SK-N-SH (cell line): ENCODE measurements at regions not wholly inside any gene's neighbourhood (a gene's known extent, or its start where the extent isn't known, plus 50 kb on each side); places are given as distances from the start of the nearest gene placed in this dataset.
A peak's percentile ranks its signal among the peaks of the same experiment; 100 is the strongest.

Experiments
- CTCF ChIA-PET: fragments of 300-600, 350-600 bp; formaldehyde crosslinking; extraction: SDS; loops from one replicate; lab custom pipeline; 2021; lab: Yijun Ruan, JAX
- POLR2A ChIA-PET: fragments of 350-600 bp; sonication (Branson Sonifier 250); formaldehyde crosslinking; extraction: SDS; loops from one replicate; lab custom pipeline; 2020; ENCODE audit warnings: antibody characterized with exemption, inconsistent platforms; lab: Yijun Ruan, JAX
- DNase-seq: peaks from one replicate; pipeline ENCODE4 v3.0.0; 2012
- H2AFZ ChIP-seq: fragments of 200-600 bp; sonication (generic); 2 replicates; pipeline ENCODE4 v1.8.1; 2016; ENCODE audit warnings: antibody characterized with exemption, mild to moderate bottlenecking, low read depth
- H3F3A ChIP-seq: fragments of 200-600 bp; sonication (generic); replicated peaks from 2 replicates; pipeline ENCODE3; 2016; ENCODE audit warnings: antibody characterized with exemption, mild to moderate bottlenecking; ENCODE audit not compliant: insufficient read depth
- H3K27ac ChIP-seq, 2 experiments: fragments of 200-500 bp in 1 of 2; fragments of 200-600 bp in 1 of 2; sonication (Bioruptor generic) in 1 of 2; sonication (generic), shearing (Covaris generic) in 1 of 2; 2 replicates each; pipeline versions ENCODE4 v1.5.1 to v1.6.1; 2014 to 2016; ENCODE audit warnings: low read depth in 2 of 2, inconsistent platforms in 1 of 2, low read length in 1 of 2, mild to moderate bottlenecking in 1 of 2, mixed read lengths in 1 of 2
- H3K27me3 ChIP-seq: fragments of 200-600 bp; sonication (generic), shearing (Covaris generic); 2 replicates; pipeline ENCODE4 v1.6.1; 2016; ENCODE audit warnings: mixed run types; ENCODE audit not compliant: insufficient read depth
- H3K36me3 ChIP-seq, 2 experiments: fragments of 200-500 bp in 1 of 2; fragments of 200-600 bp in 1 of 2; sonication (Bioruptor generic) in 1 of 2; sonication (generic) in 1 of 2; replicated peaks in 1 of 2; 2 replicates each; pipeline versions ENCODE3 to v1.5.1; 2014 to 2016; ENCODE audit warnings: low read length in 1 of 2, mild to moderate bottlenecking in 1 of 2; ENCODE audit not compliant: insufficient read depth in 2 of 2, control insufficient read depth in 1 of 2
- H3K4me1 ChIP-seq, 2 experiments: fragments of 200-500 bp in 1 of 2; fragments of 200-600 bp in 1 of 2; sonication (Bioruptor generic) in 1 of 2; sonication (generic), shearing (Covaris generic) in 1 of 2; 2 replicates each; pipeline versions ENCODE4 v1.5.1 to v1.6.1; 2014 to 2016; ENCODE audit warnings: low read depth in 1 of 2, low read length in 1 of 2, mixed run types in 1 of 2; ENCODE audit not compliant: insufficient read depth in 2 of 2, control insufficient read depth in 1 of 2
- H3K4me2 ChIP-seq: fragments of 200-600 bp; sonication (generic), shearing (Covaris generic); 2 replicates; pipeline ENCODE4 v1.6.1; 2017; ENCODE audit warnings: mixed run types
- H3K4me3 ChIP-seq, 2 experiments: fragments of 200-500 bp in 1 of 2; fragments of 200-600 bp in 1 of 2; sonication (Bioruptor generic) in 1 of 2; sonication (generic), shearing (Covaris generic) in 1 of 2; 2 replicates each; pipeline versions ENCODE4 v1.5.1 to v1.8.1; 2014 to 2016; ENCODE audit warnings: low read depth in 2 of 2, inconsistent platforms in 1 of 2, low read length in 1 of 2, mild to moderate bottlenecking in 1 of 2, mixed read lengths in 1 of 2, moderate library complexity in 1 of 2
- H3K79me2 ChIP-seq: fragments of 200-600 bp; sonication (generic); 2 replicates; pipeline ENCODE4 v1.8.1; 2017; ENCODE audit warnings: mild to moderate bottlenecking; ENCODE audit not compliant: insufficient read depth
- H3K9ac ChIP-seq: fragments of 200-600 bp; sonication (generic); 2 replicates; pipeline ENCODE4 v1.6.1; 2017; ENCODE audit warnings: mixed run types
- H3K9me2 ChIP-seq: fragments of 200-600 bp; sonication (generic); 2 replicates; pipeline ENCODE4 v1.6.1; 2017; ENCODE audit warnings: mixed run types
- H3K9me3 ChIP-seq: fragments of 200-600 bp; sonication (generic); 2 replicates; pipeline ENCODE4 v1.6.1; 2017; ENCODE audit warnings: mixed run types, mild to moderate bottlenecking, moderate library complexity
- H4K20me1 ChIP-seq: fragments of 200-600 bp; sonication (generic); 2 replicates; pipeline ENCODE4 v1.6.1; 2017; ENCODE audit warnings: mild to moderate bottlenecking, mixed run types; ENCODE audit not compliant: insufficient read depth
- CTCF ChIP-seq: fragments of 200-600 bp; sonication (generic); IDR thresholded peaks from 2 replicates; pipeline ENCODE4 v1.6.1; 2017; ENCODE audit warnings: antibody characterized with exemption, mild to moderate bottlenecking, moderate library complexity
- EP300 ChIP-seq, 2 experiments: IDR thresholded peaks; 2 replicates each; pipeline versions ENCODE4 v1.4.0 to v1.6.1; 2012; ENCODE audit warnings: borderline replicate concordance in 1 of 2, low read depth in 1 of 2, low read length in 1 of 2
- EZH2phosphoT487 ChIP-seq: fragments of 200-600 bp; sonication (generic); IDR thresholded peaks from 2 replicates; pipeline ENCODE4 v1.6.1; 2017; ENCODE audit warnings: low read depth, mixed run types, mild to moderate bottlenecking, antibody characterized with exemption, moderate library complexity, borderline replicate concordance
- GATA2 ChIP-seq: sonication (generic); formaldehyde crosslinking; IDR thresholded peaks from 2 replicates; pipeline ENCODE4 v1.5.0; 2020; ENCODE audit warnings: mild to moderate bottlenecking, missing genetic modification reagents
- JUND ChIP-seq: IDR thresholded peaks from 2 replicates; pipeline ENCODE4 v1.4.0; 2012
- MAX ChIP-seq: IDR thresholded peaks from 2 replicates; pipeline ENCODE4 v1.4.0; 2012; ENCODE audit warnings: low read depth
- NFIC ChIP-seq: IDR thresholded peaks from 2 replicates; pipeline ENCODE4 v1.4.0; 2012; ENCODE audit warnings: borderline replicate concordance
- NRF1 ChIP-seq: IDR thresholded peaks from 2 replicates; pipeline ENCODE4 v1.6.1; 2012; ENCODE audit warnings: low read depth, mild to moderate bottlenecking, low read length
- PBX3 ChIP-seq: IDR thresholded peaks from 2 replicates; pipeline ENCODE4; 2012
- POLR2AphosphoS5 ChIP-seq: IDR thresholded peaks from 2 replicates; pipeline ENCODE4 v1.6.1; 2012; ENCODE audit warnings: low read depth, low read length
- RCOR1 ChIP-seq: fragments of 150-350 bp; IDR thresholded peaks from 2 replicates; pipeline ENCODE4 v1.6.1; 2017; ENCODE audit warnings: antibody characterized with exemption, low read length
- RFX5 ChIP-seq: IDR thresholded peaks from 2 replicates; pipeline ENCODE4 v1.6.1; 2012; ENCODE audit warnings: mild to moderate bottlenecking, improper control_type of control experiment, low read length
- TAF1 ChIP-seq: IDR thresholded peaks from 2 replicates; pipeline ENCODE4 v1.6.1; 2012; ENCODE audit warnings: low read depth, mild to moderate bottlenecking, low read length, moderate library complexity, borderline replicate concordance
- TEAD4 ChIP-seq: IDR thresholded peaks from 2 replicates; pipeline ENCODE4 v1.4.0; 2012; ENCODE audit warnings: mild to moderate bottlenecking, borderline replicate concordance; ENCODE audit not compliant: insufficient read depth
- ZBTB33 ChIP-seq: IDR thresholded peaks from 2 replicates; pipeline ENCODE4 v1.4.0; 2012; ENCODE audit warnings: low read depth, borderline replicate concordance
- WGBS: methylation state at CpG from one replicate; pipeline ENCODE4 v1.1.6; 2017; ENCODE audit warnings: low lambda C conversion rate; 5-methylcytosine and 5-hydroxymethylcytosine counted together

- no peaks in the 10 kb centered on the region for H3K36me3 ChIP-seq
- 4% methylated on average over 19 of the region's 26 CpGs for WGBS
These were observed 102.2 kb upstream of the NKX1-1 start for GRCh38 chr4:1508161-1509160.

GRCh38 chr4:1506956-1507721 lies 100.9 kb upstream of the NKX1-1 start:
- WGBS: 39% methylated on average over 13 of the region's 13 CpGs
- CTCF ChIA-PET: interaction anchor here (0.9 to 1.4 kb wide), 4 partner anchors 16 to 151 kb away, joined by 3 to 6 read pairs (median 4); no protein-coding TSS in a partner anchor

More at GRCh38 chr4:1508161-1509160, 102.2 kb upstream of the NKX1-1 start:
- H3K27me3 ChIP-seq: peaks cover 47% of the 10 kb centered on the region
- no peak overlapping the region for H3K9ac ChIP-seq
- H3K9me3 ChIP-seq: no peaks in the 10 kb centered on the region
- CTCF ChIA-PET: interaction anchor here (1.1 to 6.1 kb wide), 3 partner anchors 41 to 152 kb away, joined by 3 to 44 read pairs (median 5); no protein-coding TSS in a partner anchor
- H3K4me2 ChIP-seq: no peak overlapping the region
- no peaks in the 10 kb centered on the region for H3K79me2 ChIP-seq
- H4K20me1 ChIP-seq: no peaks in the 10 kb centered on the region
- H3K9me2 ChIP-seq: no peaks in the 10 kb centered on the region
- POLR2A ChIA-PET: no interaction called here
- DNase-seq: peak; percentile 19
- H3K4me1 ChIP-seq: no peaks in the 10 kb centered on the region
- H3K4me3 ChIP-seq: no peak overlapping the region
- H2AFZ ChIP-seq: no peak overlapping the region
- H3K27ac ChIP-seq: no peak overlapping the region
- no peak for TF ChIP-seq TEAD4
- no peak for TF ChIP-seq POLR2AphosphoS5
- TF ChIP-seq MAX: no peak
- TF ChIP-seq RCOR1: no peak
- no peak for TF ChIP-seq EP300 (IDR thresholded peaks at IDR 0.05; ENCODE audit: borderline replicate concordance in 1 of 2, low read depth in 1 of 2, low read length in 1 of 2)
- no peak for TF ChIP-seq NFIC
- TF ChIP-seq JUND: no peak
- TF ChIP-seq PBX3: no peak
- TF ChIP-seq TAF1: no peak
- no peak for TF ChIP-seq NRF1
- no peaks in the 10 kb centered on the region for H3F3A ChIP-seq

More at GRCh38 chr4:1506956-1507721, 100.9 kb upstream of the NKX1-1 start:
- Histone ChIP-seq H3K27ac (no peak overlapping the region), H4K20me1 (no peaks in the 10 kb centered on the region), H3K9ac (no peak overlapping the region), H3K4me2 (no peak overlapping the region), H3F3A (no peaks in the 10 kb centered on the region), H3K9me2 (no peaks in the 10 kb centered on the region), H3K27me3 (peaks cover 45% of the 10 kb centered on the region), H3K4me3 (no peak overlapping the region), H3K4me1 (no peaks in the 10 kb centered on the region), H3K9me3 (no peaks in the 10 kb centered on the region), H3K36me3 (no peaks in the 10 kb centered on the region), H2AFZ (no peak overlapping the region), H3K79me2 (no peaks in the 10 kb centered on the region)
- TF ChIP-seq ZBTB33: no peak
- no peak for TF ChIP-seq JUND
- no peak for TF ChIP-seq POLR2AphosphoS5
- no peak for TF ChIP-seq GATA2
- TF ChIP-seq EP300 (IDR thresholded peaks at IDR 0.05; ENCODE audit: borderline replicate concordance in 1 of 2, low read depth in 1 of 2, low read length in 1 of 2): no peak
- no peak for TF ChIP-seq TAF1
- no peak for TF ChIP-seq RFX5
- TF ChIP-seq EZH2phosphoT487: no peak
- TF ChIP-seq CTCF: no peak
- peak; percentile 4 for DNase-seq
- POLR2A ChIA-PET: no interaction called here
